HG03521 (cell line): ENCODE measurements at regions not wholly inside any gene's neighbourhood (a gene's known extent, or its start where the extent isn't known, plus 50 kb on each side); places are given as distances from the start of the nearest gene placed in this dataset.

Source experiments
- ATAC-seq: cut with Tn5 transposase; IDR thresholded peaks from one replicate; pipeline ENCODE4 v1.9.1; 2021; ENCODE audit warnings: mild to moderate bottlenecking, moderate library complexity; ENCODE audit not compliant: unreplicated experiment

DNA sequence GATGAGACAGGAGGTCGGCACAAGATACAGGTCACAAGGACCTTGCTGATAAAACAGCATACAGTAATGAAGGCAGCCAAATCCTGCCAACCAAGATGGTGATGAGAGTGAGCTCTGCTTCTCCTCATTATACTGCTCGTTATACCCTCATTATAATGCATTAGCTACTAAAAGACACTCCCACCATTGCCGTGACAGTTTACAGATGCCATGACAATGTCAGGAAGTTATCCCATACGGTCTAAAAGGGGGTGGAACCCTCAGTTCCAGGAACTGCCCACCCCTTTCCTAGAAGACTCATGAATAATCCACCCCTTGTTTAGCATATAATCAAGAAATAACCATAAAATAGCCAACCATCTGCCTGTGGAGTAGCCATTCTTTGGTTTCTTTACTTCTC is 224.2 kb downstream of the RBM43 start:
- ATAC-seq, result no peak

DNA sequence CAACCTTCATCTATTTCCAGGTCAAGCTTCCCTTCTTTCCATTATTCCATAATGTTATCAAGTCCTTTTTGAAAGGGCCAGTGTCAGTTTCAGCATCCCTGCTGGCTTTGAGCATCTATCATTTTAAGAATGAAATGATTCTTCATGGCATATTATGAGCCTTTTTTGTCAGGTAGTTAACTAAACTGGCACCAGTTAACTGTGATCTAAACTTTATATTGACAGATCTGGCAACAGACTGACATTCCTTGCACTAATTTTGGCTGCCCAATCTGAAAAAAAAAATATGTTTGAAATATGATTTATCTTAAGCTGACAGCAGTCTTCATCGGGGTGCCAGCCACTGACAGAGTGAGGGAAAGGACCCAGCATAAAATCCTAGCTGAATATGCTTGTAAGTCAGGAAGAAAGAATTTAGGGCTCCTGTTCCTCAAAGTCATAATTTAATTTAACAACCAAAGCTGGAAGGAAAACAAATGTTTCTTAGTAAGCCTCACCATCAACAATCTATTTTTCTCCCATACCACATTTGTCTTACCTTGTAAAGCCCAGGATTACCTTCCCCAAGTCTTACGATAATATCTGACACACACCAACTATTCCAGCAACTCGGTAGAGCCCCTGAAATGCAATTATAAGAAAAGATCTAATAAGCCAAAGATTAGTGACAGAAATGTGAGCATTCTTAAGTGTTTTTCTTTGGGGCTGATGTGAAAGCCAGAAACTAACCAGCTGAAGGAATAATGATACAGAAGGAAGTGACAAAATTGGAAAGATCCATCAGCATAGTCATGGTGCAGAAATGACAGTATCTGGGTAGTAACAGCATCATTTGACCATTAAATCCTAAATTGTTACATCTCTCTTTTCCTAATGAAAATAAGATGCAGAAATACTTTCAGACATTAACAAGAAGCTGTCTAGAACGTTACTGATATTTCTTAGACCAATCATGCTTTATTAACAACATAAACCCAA is 228.1 kb downstream of the RBM43 start:
- ATAC-seq, result no peak

DNA sequence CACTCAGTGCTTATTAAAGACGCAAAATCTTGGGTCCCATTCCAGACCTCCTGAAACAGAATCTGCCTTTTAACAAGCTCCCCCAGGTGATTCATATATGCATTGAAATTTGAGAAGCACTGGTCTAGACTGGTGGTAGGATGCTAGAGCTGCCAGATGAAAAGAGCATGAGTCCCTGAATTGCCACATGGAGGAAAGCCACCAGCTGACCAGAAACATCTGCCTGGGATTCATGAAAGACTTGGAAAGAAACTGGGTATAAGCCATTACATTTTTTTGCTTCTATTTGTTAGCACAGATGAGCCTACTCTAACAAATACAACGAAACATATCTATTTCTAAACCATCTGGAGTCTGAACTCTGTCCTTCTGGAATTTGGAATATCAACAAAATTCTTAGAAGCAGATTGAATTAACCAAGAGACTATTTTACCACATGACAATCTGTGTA is 228.9 kb downstream of the RBM43 start:
- no peak for ATAC-seq

DNA sequence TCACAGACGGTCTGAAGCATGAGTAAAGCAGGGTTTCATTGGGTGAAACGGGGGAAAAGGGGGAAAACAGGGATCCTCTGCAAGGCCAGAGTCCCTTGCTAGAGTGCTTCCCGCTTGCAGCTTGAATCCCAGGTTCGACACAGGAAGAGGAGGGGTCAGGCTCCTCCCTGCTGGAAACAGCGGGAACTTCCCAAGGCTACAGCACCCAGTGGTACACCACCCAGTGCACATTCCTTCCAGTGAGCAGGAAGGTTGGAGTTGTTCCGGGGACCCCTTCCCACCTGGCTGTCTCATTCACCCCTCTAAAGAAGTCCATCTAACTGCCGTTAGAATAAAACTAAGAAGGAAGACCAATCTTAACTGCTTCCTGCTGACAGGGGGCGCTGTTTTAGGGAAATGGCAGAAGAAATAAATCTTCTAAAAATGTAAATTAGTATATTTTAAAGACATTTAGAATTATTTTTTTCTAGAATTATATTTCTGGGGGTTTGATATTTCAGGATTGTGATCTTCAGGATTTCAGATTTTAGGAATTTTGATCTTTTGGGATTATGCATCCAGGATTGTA is 230.9 kb downstream of the RBM43 start:
- ATAC-seq, result no peak

- no peak for ATAC-seq
Observed at GRCh38 chr2:151029406-151030157, 232.1 kb downstream of the RBM43 start.

GRCh38 chr2:151028691-151029176 is 232.9 kb downstream of the RBM43 start:
- ATAC-seq, result no peak

DNA sequence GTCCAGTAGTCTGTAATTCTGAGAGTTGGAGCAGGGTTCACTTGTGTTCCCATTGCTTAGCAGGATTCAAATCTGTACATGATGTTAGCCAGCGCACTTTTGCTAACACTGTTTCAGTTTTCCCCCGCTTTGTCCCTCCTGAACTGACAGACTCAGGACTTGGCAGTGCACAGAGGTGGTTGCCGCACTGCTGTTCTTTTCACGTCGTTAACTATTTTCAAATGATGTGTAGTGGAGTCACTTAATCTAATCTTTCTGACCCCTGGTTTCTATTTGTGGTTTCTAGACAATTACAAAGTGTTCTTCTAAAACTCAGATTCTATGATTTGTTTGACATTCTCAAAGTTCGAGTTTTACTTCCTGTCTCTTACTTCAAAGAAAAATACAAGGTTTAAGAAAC is 234.5 kb downstream of the RBM43 start:
- no peak for ATAC-seq

DNA sequence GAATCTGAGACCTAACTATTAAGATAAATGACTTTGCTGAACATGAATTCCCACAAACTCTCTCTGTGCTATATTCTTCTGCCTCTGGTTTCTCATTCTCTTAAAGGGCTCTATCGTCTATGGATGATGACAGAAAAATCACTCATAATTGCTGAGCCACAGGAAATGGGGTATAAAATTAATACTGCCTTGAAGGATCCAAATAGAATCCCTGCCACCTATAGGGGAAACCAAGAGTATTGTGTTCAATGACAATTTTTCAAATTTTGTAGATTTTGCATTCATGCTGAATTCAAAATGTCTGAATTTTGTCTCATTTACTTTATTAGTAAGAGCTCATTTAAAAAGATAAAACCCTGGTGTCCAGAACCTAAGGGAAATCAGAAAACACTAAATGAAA is 235.8 kb downstream of the RBM43 start:
- no peak for ATAC-seq

- ATAC-seq, result no peak
Observed at GRCh38 chr2:151024696-151025251, 236.9 kb downstream of the RBM43 start.

- ATAC-seq, result no peak
Observed at GRCh38 chr2:151021747-151022452, 239.8 kb downstream of the RBM43 start.

- ATAC-seq, result peak; percentile 93
Observed at GRCh38 chr2:151020411-151020810, 241.3 kb downstream of the RBM43 start.

- no peak for ATAC-seq
Observed at GRCh38 chr2:151009437-151010175, 252.1 kb downstream of the RBM43 start.

DNA sequence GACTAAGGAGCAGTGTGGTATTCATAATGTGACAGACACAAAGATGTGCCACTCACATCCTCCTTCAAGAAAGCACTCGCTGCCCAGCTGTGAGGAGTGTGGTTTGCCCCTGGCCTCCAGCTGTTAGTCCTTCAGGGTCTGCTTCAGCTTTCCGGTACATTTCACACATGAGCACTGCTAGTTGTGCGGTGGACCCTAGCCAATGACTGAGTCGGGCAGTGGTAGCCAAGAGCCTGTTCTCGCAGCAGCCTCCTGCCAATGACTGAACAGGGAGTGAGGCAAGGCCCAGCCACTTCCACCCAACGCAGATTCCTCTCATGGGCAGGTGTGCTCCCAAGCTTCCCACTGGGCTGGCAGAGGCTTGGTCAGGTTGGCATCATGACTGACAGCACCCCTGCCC is 254.3 kb downstream of the RBM43 start:
- ATAC-seq, result no peak

GRCh38 chr2:151002959-151003600 is 258.6 kb downstream of the RBM43 start:
- no peak for ATAC-seq

DNA sequence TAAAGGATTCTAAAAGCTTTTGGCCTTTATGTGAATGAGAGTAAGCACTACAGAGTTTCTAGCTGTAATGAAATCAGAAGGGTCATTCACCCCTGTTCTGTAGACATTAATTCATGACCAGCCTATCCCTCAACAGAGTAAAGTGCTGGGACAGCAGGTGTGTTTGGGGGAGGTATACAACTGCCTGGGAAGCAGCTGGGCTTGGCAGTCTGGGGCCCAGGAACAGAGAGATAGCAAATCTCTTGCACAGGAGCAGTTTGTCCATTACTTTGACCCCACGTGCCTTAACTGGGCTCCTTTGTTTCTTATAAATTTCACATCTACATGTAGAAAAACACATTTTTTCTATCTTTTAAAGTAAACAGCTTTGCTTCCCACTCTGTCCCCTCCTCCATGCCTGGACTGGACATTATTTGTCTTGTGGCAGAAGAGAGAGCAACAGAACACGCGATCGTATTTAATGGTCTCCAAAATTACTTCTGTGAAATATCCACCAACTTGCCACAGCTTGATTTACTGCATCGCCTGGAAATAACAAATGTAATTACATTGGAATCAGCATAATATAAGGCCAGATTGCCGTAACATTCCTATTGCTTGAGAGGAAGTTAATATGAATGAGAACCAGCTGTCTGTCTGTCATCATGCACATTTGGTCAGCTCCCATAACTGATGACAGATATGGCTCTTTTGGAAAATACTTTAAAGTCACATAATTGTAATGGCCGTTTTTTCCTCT is 263.8 kb downstream of the RBM43 start:
- no peak for ATAC-seq

DNA sequence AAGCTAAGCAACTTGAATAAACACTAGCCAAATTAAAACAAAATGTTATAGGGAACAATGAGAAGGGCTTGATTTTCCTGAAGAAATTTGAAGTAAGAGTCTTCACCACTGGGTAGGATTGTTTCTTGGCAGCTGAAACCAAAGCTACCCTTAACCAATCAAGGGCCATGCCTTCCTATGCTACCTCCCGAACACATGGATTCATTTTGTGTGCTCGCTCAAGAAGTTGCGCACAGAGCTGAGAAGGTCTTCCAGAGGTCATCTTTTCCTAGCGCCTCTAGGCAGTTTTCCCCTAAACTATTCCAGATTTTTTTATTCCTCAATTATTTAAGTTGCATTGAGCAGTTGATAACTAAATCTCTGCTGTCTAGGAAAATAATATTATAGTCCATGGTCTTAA is 264.6 kb downstream of the RBM43 start:
- no peak for ATAC-seq

DNA sequence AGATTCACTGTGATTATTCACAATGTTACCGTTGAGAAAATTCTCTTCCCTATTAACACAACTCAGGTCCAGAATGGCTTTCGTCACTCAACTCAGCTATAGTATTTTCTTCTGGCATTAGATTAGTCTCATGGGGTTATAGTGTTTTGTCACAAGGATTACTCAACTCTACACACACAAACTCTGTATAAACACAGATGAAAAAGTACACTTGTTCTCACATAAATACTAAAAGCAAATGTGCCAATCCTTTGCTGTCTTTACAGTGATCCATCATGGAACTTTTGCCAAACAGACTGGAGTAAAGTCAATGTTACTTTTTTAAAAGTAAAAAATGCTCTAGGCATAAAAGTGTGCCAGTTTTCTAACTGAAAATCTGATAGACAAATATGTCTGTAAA is 267.6 kb downstream of the RBM43 start:
- ATAC-seq, result no peak

GRCh38 chr2:150989969-150990368 is 271.7 kb downstream of the RBM43 start:
- no peak for ATAC-seq

DNA sequence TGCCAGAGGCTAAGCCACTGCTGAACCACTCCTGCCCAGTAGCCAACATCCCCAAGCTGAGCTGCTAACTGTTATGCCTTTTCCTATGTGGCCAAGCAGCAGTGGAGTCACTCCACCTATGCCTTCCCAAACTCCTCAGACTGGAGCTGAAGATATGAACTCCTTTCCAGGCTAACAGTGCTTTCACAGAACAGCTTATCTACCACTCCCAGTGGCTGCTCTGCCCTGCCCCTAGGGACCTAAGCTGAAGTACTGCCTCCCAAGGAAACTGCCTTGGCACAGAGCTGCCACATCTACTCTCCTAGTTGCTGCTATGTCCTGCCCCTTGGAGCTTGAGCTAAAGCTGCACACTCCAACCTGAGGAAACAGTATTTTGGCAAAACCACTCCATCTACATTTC is 275.9 kb downstream of the RBM43 start:
- ATAC-seq, result no peak
